AG09309 (cell line): ENCODE measurements at regions not wholly inside any gene's neighbourhood (a gene's known extent, or its start where the extent isn't known, plus 50 kb on each side); places are given as distances from the start of the nearest gene placed in this dataset.
"Not testable (repeated sequence)": the region's sequence is repeated elsewhere in the genome, so short reads cannot be mapped to it uniquely, and the experiment has no call there.

Experiments
- DNase-seq: peaks from one replicate; pipeline ENCODE4 v3.0.0-alpha.2; 2010; ENCODE audit warnings: low read depth
- H3K4me3 ChIP-seq: 2 replicates; pipeline ENCODE4 v1.5.1; 2011; ENCODE audit warnings: mild to moderate bottlenecking, low read depth, low read length, moderate library complexity; ENCODE audit not compliant: control insufficient read depth
- CTCF ChIP-seq: IDR thresholded peaks from 2 replicates; pipeline ENCODE4 v1.5.1; 2011; ENCODE audit warnings: mild to moderate bottlenecking, low read depth, low read length, inconsistent platforms; ENCODE audit not compliant: insufficient read depth, control insufficient read depth; ENCODE audit errors: missing control alignments

GRCh38 chrX:39693298-39693697 lies 404.5 kb downstream of the BCOR start:
- H3K4me3 ChIP-seq, result no peak overlapping the region
- TF ChIP-seq CTCF, result no peak
- DNase-seq, result no peak

GRCh38 chrX:39702636-39703035 lies 395.1 kb downstream of the BCOR start:
- not testable (repeated sequence) for DNase-seq, H3K4me3 ChIP-seq

GRCh38 chrX:39703307-39703706 lies 394.5 kb downstream of the BCOR start:
- no peak for TF ChIP-seq CTCF
- no peak overlapping the region for H3K4me3 ChIP-seq
- no peak for DNase-seq

GRCh38 chrX:39704590-39704989 lies 393.2 kb downstream of the BCOR start:
- no peak for TF ChIP-seq CTCF
- DNase-seq, result no peak

GRCh38 chrX:39705290-39705689 lies 392.5 kb downstream of the BCOR start:
- peak; percentile 56 for DNase-seq
- no peak overlapping the region for H3K4me3 ChIP-seq

More at GRCh38 chrX:39704590-39704989, 393.2 kb downstream of the BCOR start:
- H3K4me3 ChIP-seq, result no peak overlapping the region

GRCh38 chrX:39709364-39709763 lies 388.4 kb downstream of the BCOR start:
- TF ChIP-seq CTCF, result no peak
- H3K4me3 ChIP-seq, result no peak overlapping the region

More at GRCh38 chrX:39705290-39705689, 392.5 kb downstream of the BCOR start:
- TF ChIP-seq CTCF, result peak; percentile 55

GRCh38 chrX:39709812-39710211 lies 387.9 kb downstream of the BCOR start:
- no peak for TF ChIP-seq CTCF
- H3K4me3 ChIP-seq, result no peak overlapping the region
- DNase-seq, result no peak

More at GRCh38 chrX:39709364-39709763, 388.4 kb downstream of the BCOR start:
- no peak for DNase-seq
